NB4 (cell line): ENCODE measurements at regions not wholly inside any gene's neighbourhood (a gene's known extent, or its start where the extent isn't known, plus 50 kb on each side); places are given as distances from the start of the nearest gene placed in this dataset.

ENCODE experiments used
- MAX ChIP-seq: IDR thresholded peaks from 2 replicates; pipeline ENCODE4 v1.6.1; 2011; ENCODE audit warnings: low read depth, low read length
- MYC ChIP-seq: IDR thresholded peaks from 2 replicates; pipeline ENCODE4 v1.6.1; 2011; ENCODE audit warnings: low read depth, low read length
- POLR2A ChIP-seq: IDR thresholded peaks from 2 replicates; pipeline ENCODE4 v1.6.1; 2011; ENCODE audit warnings: mild to moderate bottlenecking; ENCODE audit not compliant: insufficient read length; ENCODE audit errors: extremely low read depth
- TF ChIP-seq, protein P1 (sequence below): IDR thresholded peaks from one replicate; pipeline ENCODE4 v1.5.1; 2012; ENCODE audit warnings: low read depth, low read length

GRCh38 chr4:110853242-110853641, 230.4 kb upstream of the PITX2 start:
- TF ChIP-seq, protein P1, sequence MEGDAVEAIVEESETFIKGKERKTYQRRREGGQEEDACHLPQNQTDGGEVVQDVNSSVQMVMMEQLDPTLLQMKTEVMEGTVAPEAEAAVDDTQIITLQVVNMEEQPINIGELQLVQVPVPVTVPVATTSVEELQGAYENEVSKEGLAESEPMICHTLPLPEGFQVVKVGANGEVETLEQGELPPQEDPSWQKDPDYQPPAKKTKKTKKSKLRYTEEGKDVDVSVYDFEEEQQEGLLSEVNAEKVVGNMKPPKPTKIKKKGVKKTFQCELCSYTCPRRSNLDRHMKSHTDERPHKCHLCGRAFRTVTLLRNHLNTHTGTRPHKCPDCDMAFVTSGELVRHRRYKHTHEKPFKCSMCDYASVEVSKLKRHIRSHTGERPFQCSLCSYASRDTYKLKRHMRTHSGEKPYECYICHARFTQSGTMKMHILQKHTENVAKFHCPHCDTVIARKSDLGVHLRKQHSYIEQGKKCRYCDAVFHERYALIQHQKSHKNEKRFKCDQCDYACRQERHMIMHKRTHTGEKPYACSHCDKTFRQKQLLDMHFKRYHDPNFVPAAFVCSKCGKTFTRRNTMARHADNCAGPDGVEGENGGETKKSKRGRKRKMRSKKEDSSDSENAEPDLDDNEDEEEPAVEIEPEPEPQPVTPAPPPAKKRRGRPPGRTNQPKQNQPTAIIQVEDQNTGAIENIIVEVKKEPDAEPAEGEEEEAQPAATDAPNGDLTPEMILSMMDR, result no peak
- TF ChIP-seq POLR2A (no peak), MYC (no peak), MAX (no peak)
